Tibial nerve (tissue), 4 donors: ENCODE measurements at regions not wholly inside any gene's neighbourhood (a gene's known extent, or its start where the extent isn't known, plus 50 kb on each side); places are given as distances from the start of the nearest gene placed in this dataset.

ENCODE experiments used
- EP300 ChIP-seq, 2 donors: sonication (generic); formaldehyde crosslinking; IDR thresholded peaks; one replicate each; pipeline ENCODE4 v1.6.1; 2017; ENCODE audit warnings: antibody characterized with exemption in 2 of 2, mild to moderate bottlenecking in 1 of 2
- TF ChIP-seq, protein P1 (sequence below), 5 experiments: fragments of 200-600 bp in 3 of 5; fragments of 450-650 bp in 2 of 5; sonication (generic) in 3 of 5; IDR thresholded peaks; one replicate each; pipeline ENCODE4 v1.5.1; 2016 to 2019; ENCODE audit warnings: antibody characterized with exemption in 5 of 5, mild to moderate bottlenecking in 3 of 5, moderate library complexity in 2 of 5

DNA sequence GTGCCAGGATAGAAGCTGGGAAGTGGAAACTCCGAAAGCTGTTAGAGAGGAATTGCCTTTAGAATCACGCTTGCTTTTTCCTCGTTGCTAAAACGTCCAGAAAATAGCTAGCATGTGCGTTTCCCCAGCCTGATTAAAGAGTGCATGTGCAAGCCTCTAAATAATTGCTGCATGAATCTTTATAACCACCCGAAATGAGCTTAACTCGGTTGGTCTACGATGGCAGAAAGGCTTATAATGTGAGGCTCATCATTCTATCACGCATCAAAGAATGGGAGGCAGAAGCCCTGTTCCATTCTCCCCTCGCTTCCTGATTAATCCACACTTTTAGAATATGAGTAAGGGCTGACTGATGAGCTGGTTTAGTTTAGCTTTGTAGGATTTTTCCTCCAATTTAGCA is 394.6 kb upstream of the WWC1 start:
- TF ChIP-seq, protein P1, sequence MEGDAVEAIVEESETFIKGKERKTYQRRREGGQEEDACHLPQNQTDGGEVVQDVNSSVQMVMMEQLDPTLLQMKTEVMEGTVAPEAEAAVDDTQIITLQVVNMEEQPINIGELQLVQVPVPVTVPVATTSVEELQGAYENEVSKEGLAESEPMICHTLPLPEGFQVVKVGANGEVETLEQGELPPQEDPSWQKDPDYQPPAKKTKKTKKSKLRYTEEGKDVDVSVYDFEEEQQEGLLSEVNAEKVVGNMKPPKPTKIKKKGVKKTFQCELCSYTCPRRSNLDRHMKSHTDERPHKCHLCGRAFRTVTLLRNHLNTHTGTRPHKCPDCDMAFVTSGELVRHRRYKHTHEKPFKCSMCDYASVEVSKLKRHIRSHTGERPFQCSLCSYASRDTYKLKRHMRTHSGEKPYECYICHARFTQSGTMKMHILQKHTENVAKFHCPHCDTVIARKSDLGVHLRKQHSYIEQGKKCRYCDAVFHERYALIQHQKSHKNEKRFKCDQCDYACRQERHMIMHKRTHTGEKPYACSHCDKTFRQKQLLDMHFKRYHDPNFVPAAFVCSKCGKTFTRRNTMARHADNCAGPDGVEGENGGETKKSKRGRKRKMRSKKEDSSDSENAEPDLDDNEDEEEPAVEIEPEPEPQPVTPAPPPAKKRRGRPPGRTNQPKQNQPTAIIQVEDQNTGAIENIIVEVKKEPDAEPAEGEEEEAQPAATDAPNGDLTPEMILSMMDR (IDR thresholded peaks at IDR 0.05), result no peak
- no peak for TF ChIP-seq EP300 (IDR thresholded peaks at IDR 0.05)
